ENCODE measurements at regions not wholly inside any gene's neighbourhood (a gene's known extent, or its start where the extent isn't known, plus 50 kb on each side); places are given as distances from the start of the nearest gene placed in this dataset.

- Histone ChIP-seq H3K36me3 (no peaks in the 10 kb centered on the region), H3K9me3 (no peaks in the 10 kb centered on the region), H3K4me1 (peaks cover 2% of the 10 kb centered on the region), H3K27ac (no peak overlapping the region), H3K27me3 (peaks cover 3% of the 10 kb centered on the region), H3K4me3 (no peak overlapping the region)
- TF ChIP-seq POLR2A (IDR thresholded peaks at IDR 0.05), result no peak
- DNase-seq (ENCODE audit: low spot score in 2 of 2), result no peak
- WGBS, result 37% methylated on average over 3 of the region's 3 CpGs
Measured at GRCh38 chr11:116390963-116391362, 381.8 kb downstream of the BUD13 start.

GRCh38 chr11:116388146-116388545 is 384.6 kb downstream of the BUD13 start:
- Histone ChIP-seq H3K36me3 (no peaks in the 10 kb centered on the region), H3K4me1 (peaks cover 2% of the 10 kb centered on the region), H3K27ac (no peak overlapping the region), H3K9me3 (no peaks in the 10 kb centered on the region), H3K4me3 (no peak overlapping the region), H3K27me3 (peaks cover 2% of the 10 kb centered on the region)
- 82% methylated on average over 1 of the region's 1 CpG for WGBS
- TF ChIP-seq POLR2A (IDR thresholded peaks at IDR 0.05) (no peak), EP300 (IDR thresholded peaks at IDR 0.05) (no peak), POLR2AphosphoS5 (IDR thresholded peaks at IDR 0.05) (no peak), CTCF (IDR thresholded peaks at IDR 0.05) (no peak)
- DNase-seq (ENCODE audit: low spot score in 2 of 2), result no peak

- DNase-seq (ENCODE audit: low spot score in 2 of 2), result no peak
- Histone ChIP-seq H3K4me3 (no peak overlapping the region), H3K36me3 (no peaks in the 10 kb centered on the region), H3K27ac (no peak overlapping the region), H3K4me1 (peaks cover 2% of the 10 kb centered on the region), H3K27me3 (no peaks in the 10 kb centered on the region), H3K9me3 (no peaks in the 10 kb centered on the region)
- WGBS, result 46% methylated on average over 2 of the region's 2 CpGs
- TF ChIP-seq EP300 (IDR thresholded peaks at IDR 0.05) (no peak), POLR2AphosphoS5 (IDR thresholded peaks at IDR 0.05) (no peak)
Measured at GRCh38 chr11:116387641-116388040, 385.1 kb downstream of the BUD13 start.

- TF ChIP-seq POLR2AphosphoS5 (IDR thresholded peaks at IDR 0.05) (no peak), CTCF (IDR thresholded peaks at IDR 0.05) (no peak), POLR2A (IDR thresholded peaks at IDR 0.05) (no peak), EP300 (IDR thresholded peaks at IDR 0.05) (no peak)
- Histone ChIP-seq H3K36me3 (no peaks in the 10 kb centered on the region), H3K4me1 (peaks cover 2% of the 10 kb centered on the region), H3K9me3 (no peaks in the 10 kb centered on the region), H3K27me3 (no peaks in the 10 kb centered on the region), H3K4me3 (no peak overlapping the region), H3K27ac (no peak overlapping the region)
- WGBS, result 47% methylated on average over 8 of the region's 9 CpGs
- no peak for DNase-seq (ENCODE audit: low spot score in 2 of 2)
Measured at GRCh38 chr11:116386118-116386699, 386.6 kb downstream of the BUD13 start.

- 93% methylated on average over 3 of the region's 4 CpGs for WGBS
- no peaks in the 10 kb centered on the region for H3K27me3 ChIP-seq
- H3K27ac ChIP-seq, result no peak overlapping the region
- no peaks in the 10 kb centered on the region for H3K4me1 ChIP-seq
- no peak for TF ChIP-seq POLR2AphosphoS5 (IDR thresholded peaks at IDR 0.05)
- TF ChIP-seq POLR2A (IDR thresholded peaks at IDR 0.05), result no peak
- no peak for TF ChIP-seq CTCF (IDR thresholded peaks at IDR 0.05)
- TF ChIP-seq EP300 (IDR thresholded peaks at IDR 0.05), result no peak
- H3K9me3 ChIP-seq, result no peaks in the 10 kb centered on the region
- no peaks in the 10 kb centered on the region for H3K36me3 ChIP-seq
- no peak for DNase-seq (ENCODE audit: low spot score in 2 of 2)
- no peak overlapping the region for H3K4me3 ChIP-seq
Measured at GRCh38 chr11:116384876-116385275, 387.9 kb downstream of the BUD13 start.

GRCh38 chr11:116384407-116384806 is 388.4 kb downstream of the BUD13 start:
- H3K27me3 ChIP-seq, result no peaks in the 10 kb centered on the region
- TF ChIP-seq CTCF (IDR thresholded peaks at IDR 0.05) (no peak), EP300 (IDR thresholded peaks at IDR 0.05) (no peak), POLR2A (IDR thresholded peaks at IDR 0.05) (no peak), POLR2AphosphoS5 (IDR thresholded peaks at IDR 0.05) (no peak)
- no peak overlapping the region for H3K4me3 ChIP-seq
- WGBS, result 77% methylated on average over 5 of the region's 5 CpGs
- H3K4me1 ChIP-seq, result no peaks in the 10 kb centered on the region
- H3K27ac ChIP-seq, result no peak overlapping the region
- DNase-seq (ENCODE audit: low spot score in 2 of 2), result no peak
- H3K36me3 ChIP-seq, result no peaks in the 10 kb centered on the region
- no peaks in the 10 kb centered on the region for H3K9me3 ChIP-seq

Data from suprapubic skin (tissue), 4 donors.